Ascending aorta (tissue), 2 donors: ENCODE measurements at regions not wholly inside any gene's neighbourhood (a gene's known extent, or its start where the extent isn't known, plus 50 kb on each side); places are given as distances from the start of the nearest gene placed in this dataset.

Experiments
- DNase-seq, 2 donors: peaks; one replicate each; pipeline ENCODE4 v3.0.0-alpha.2; 2019; ENCODE audit warnings: low spot score in 2 of 2
- H3K27ac ChIP-seq, 2 donors: fragments of 200-600 bp; sonication (generic); one replicate each; pipeline ENCODE4 v1.5.1; 2016 to 2017; ENCODE audit warnings: mild to moderate bottlenecking in 1 of 2
- H3K27me3 ChIP-seq: fragments of 200-600 bp; sonication (generic); one replicate; pipeline ENCODE4 v1.5.1; 2017
- H3K36me3 ChIP-seq, 2 donors: fragments of 200-600 bp; sonication (generic); one replicate each; pipeline ENCODE4 v1.5.1; 2016
- H3K4me1 ChIP-seq, 2 donors: fragments of 200-600 bp; sonication (generic); one replicate each; pipeline ENCODE4 v1.5.1; 2016 to 2017; ENCODE audit warnings: mild to moderate bottlenecking in 1 of 2
- H3K4me3 ChIP-seq, 2 donors: fragments of 200-600 bp; sonication (generic); one replicate each; pipeline ENCODE4 v1.5.1; 2016 to 2017; ENCODE audit warnings: mild to moderate bottlenecking in 1 of 2
- H3K9me3 ChIP-seq, 2 donors: fragments of 200-600 bp; sonication (generic); one replicate each; pipeline ENCODE4 v1.5.1; 2016
- CTCF ChIP-seq, 3 experiments: fragments of 200-600 bp in 2 of 3; fragments of 450-650 bp in 1 of 3; sonication (generic) in 2 of 3; IDR thresholded peaks; one replicate each; pipeline ENCODE4 v1.5.1; 2016 to 2019; ENCODE audit warnings: antibody characterized with exemption in 3 of 3, mild to moderate bottlenecking in 1 of 3, moderate library complexity in 1 of 3
- intact Hi-C: fragments of 100-400 bp; cut with DNase I; formaldehyde crosslinking; loops from one replicate; pipeline ENCODE4 v1.15.1; 2023

GRCh38 chr1:195197116-195197515 lies 1411.1 kb downstream of the KCNT2 start:
- Histone ChIP-seq H3K27ac (no peak overlapping the region), H3K36me3 (no peaks in the 10 kb centered on the region), H3K9me3 (no peaks in the 10 kb centered on the region), H3K27me3 (no peaks in the 10 kb centered on the region), H3K4me3 (no peak overlapping the region), H3K4me1 (no peaks in the 10 kb centered on the region)
- DNase-seq: no peak
- no peak for TF ChIP-seq CTCF (IDR thresholded peaks at IDR 0.05)
- intact Hi-C loops: no loop called here

- no peak for TF ChIP-seq CTCF (IDR thresholded peaks at IDR 0.05)
- Histone ChIP-seq H3K36me3 (no peaks in the 10 kb centered on the region), H3K9me3 (no peaks in the 10 kb centered on the region), H3K4me1 (no peaks in the 10 kb centered on the region), H3K27me3 (no peaks in the 10 kb centered on the region), H3K27ac (no peak overlapping the region), H3K4me3 (no peak overlapping the region)
- intact Hi-C loops: no loop called here
- no peak for DNase-seq
These were observed 1412.7 kb downstream of the KCNT2 start for GRCh38 chr1:195195423-195196057.

GRCh38 chr1:195193134-195193533 lies 1415.1 kb downstream of the KCNT2 start:
- Histone ChIP-seq H3K4me1 (no peaks in the 10 kb centered on the region), H3K9me3 (no peaks in the 10 kb centered on the region), H3K27ac (no peak overlapping the region), H3K36me3 (no peaks in the 10 kb centered on the region), H3K27me3 (no peaks in the 10 kb centered on the region), H3K4me3 (no peak overlapping the region)
- intact Hi-C loops: no loop called here
- TF ChIP-seq CTCF (IDR thresholded peaks at IDR 0.05): no peak
- DNase-seq: no peak

GRCh38 chr1:195188821-195189220 lies 1419.4 kb downstream of the KCNT2 start:
- no peaks in the 10 kb centered on the region for H3K36me3 ChIP-seq
- no peak for TF ChIP-seq CTCF (IDR thresholded peaks at IDR 0.05)
- intact Hi-C loops: no loop called here
- H3K9me3 ChIP-seq: no peaks in the 10 kb centered on the region
- no peaks in the 10 kb centered on the region for H3K27me3 ChIP-seq
- no peak overlapping the region for H3K4me3 ChIP-seq
- no peak overlapping the region for H3K27ac ChIP-seq
- H3K4me1 ChIP-seq: no peaks in the 10 kb centered on the region
- DNase-seq: no peak

GRCh38 chr1:195186544-195186943 lies 1421.7 kb downstream of the KCNT2 start:
- no peak overlapping the region for H3K4me3 ChIP-seq

More at GRCh38 chr1:195186544-195186943, 1421.7 kb downstream of the KCNT2 start:
- Histone ChIP-seq H3K36me3 (no peaks in the 10 kb centered on the region), H3K4me1 (no peaks in the 10 kb centered on the region), H3K27me3 (no peaks in the 10 kb centered on the region), H3K9me3 (no peaks in the 10 kb centered on the region), H3K27ac (no peak overlapping the region)
- intact Hi-C loops: no loop called here
- DNase-seq: no peak
- TF ChIP-seq CTCF (IDR thresholded peaks at IDR 0.05): no peak
